Activated B cell treated with CpG ODN at 0.5 μM for 24 hours (primary cell): ENCODE measurements at regions not wholly inside any gene's neighbourhood (a gene's known extent, or its start where the extent isn't known, plus 50 kb on each side); places are given as distances from the start of the nearest gene placed in this dataset.

Source experiments
- ATAC-seq: fragments of 200-7000 bp; cut with Tn5 transposase; one replicate; pipeline ENCODE4 v1.10.0; 2021; ENCODE audit warnings: low read depth, mild to moderate bottlenecking, moderate library complexity
- CTCF ChIA-PET: fragments of 350-600 bp; sonication (Branson Sonifier 250); formaldehyde crosslinking; loops from one replicate; lab custom pipeline; 2021; ENCODE audit warnings: antibody characterized with exemption; lab: Charles Lee
- POLR2A ChIA-PET: fragments of 350-600 bp; sonication (Branson Sonifier 250); formaldehyde crosslinking; loops from one replicate; lab custom pipeline; 2021; ENCODE audit warnings: antibody characterized with exemption; lab: Charles Lee
- DNase-seq: peaks from one replicate; pipeline ENCODE4 v3.0.0; 2022
- H3K27ac Mint-ChIP-seq: one replicate; pipeline ENCODE4 v1.8.0; 2020; ENCODE audit warnings: mixed read lengths
- H3K27me3 Mint-ChIP-seq: one replicate; pipeline ENCODE4 v1.8.0; 2021; ENCODE audit warnings: mixed read lengths
- H3K36me3 Mint-ChIP-seq: one replicate; pipeline ENCODE4 v1.8.0; 2021; ENCODE audit warnings: low read depth, mixed read lengths
- H3K4me1 Mint-ChIP-seq: one replicate; pipeline ENCODE4 v1.8.0; 2021; ENCODE audit warnings: mixed read lengths
- H3K4me3 Mint-ChIP-seq: one replicate; pipeline ENCODE4 v1.8.0; 2020; ENCODE audit warnings: mild to moderate bottlenecking, mixed read lengths
- H3K9me3 Mint-ChIP-seq: one replicate; pipeline ENCODE4 v1.8.0; 2020; ENCODE audit warnings: mixed read lengths
- intact Hi-C: fragments of 100-400 bp; cut with micrococcal nuclease; formaldehyde crosslinking; loops from one replicate; pipeline ENCODE4 v1.15.1; 2024
- TF ChIP-seq, protein P1 (sequence below): fragments of 200-600 bp; IDR thresholded peaks from one replicate; pipeline ENCODE4 v1.8.0; 2022; ENCODE audit warnings: antibody characterized with exemption, mild to moderate bottlenecking

DNA sequence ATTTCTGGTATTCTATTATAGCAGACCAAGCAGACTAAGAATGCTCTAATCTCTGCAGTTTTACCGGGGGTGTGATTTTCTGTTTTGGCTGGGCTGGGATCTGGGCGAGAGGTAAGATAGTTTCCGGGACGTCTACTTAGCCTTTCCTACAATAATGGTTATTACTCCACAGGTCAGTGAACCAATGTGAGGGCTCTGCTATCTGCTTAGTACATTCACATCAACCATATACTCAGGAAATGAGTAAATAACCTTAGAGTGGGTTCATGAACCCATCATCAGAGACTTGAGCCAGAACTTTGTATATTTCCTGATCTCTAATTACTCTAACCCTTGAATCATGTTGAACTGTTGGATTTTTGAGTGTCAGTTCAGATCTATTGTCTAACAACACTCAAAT is 90.1 kb upstream of the NOL4 start:
- H3K27ac Mint-ChIP-seq = no peak overlapping the region
- intact Hi-C loops = no loop called here
- CTCF ChIA-PET = no interaction called here

DNA sequence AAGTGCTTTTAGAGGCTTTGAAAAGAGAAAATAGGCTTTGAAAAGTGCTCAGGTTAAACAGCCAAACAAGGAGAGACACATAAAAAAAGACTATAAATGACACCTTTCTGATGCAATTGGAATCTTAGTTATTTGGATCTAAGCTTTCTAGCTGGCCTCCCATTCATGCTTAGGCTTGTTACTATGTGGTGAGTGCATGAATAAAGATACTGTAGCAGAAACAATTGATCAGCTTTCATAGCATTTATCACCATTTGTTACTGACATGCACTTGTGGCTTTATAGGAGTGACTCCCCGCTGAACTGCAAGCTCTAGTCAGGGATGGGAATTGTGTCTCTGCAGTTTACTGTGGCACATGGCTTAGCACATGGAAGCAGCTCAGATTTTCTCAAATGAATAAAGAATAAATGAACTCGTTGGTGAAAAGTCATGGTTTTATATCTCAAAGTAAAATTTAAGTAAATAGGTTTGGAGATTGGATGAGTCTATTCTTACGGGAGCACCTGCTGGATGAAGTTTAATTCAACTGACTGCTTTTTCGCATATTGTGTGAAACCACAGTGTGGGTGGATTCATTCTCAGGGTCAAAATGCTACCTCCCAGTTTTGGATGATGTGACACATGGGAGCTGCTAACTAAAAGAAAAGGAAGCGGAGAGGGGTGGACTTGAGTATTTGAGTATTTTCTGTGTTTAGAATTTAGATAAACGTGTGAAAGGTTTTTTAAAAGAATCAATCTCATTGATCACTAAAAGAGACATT is 91.1 kb upstream of the NOL4 start:
- TF ChIP-seq, protein P1, sequence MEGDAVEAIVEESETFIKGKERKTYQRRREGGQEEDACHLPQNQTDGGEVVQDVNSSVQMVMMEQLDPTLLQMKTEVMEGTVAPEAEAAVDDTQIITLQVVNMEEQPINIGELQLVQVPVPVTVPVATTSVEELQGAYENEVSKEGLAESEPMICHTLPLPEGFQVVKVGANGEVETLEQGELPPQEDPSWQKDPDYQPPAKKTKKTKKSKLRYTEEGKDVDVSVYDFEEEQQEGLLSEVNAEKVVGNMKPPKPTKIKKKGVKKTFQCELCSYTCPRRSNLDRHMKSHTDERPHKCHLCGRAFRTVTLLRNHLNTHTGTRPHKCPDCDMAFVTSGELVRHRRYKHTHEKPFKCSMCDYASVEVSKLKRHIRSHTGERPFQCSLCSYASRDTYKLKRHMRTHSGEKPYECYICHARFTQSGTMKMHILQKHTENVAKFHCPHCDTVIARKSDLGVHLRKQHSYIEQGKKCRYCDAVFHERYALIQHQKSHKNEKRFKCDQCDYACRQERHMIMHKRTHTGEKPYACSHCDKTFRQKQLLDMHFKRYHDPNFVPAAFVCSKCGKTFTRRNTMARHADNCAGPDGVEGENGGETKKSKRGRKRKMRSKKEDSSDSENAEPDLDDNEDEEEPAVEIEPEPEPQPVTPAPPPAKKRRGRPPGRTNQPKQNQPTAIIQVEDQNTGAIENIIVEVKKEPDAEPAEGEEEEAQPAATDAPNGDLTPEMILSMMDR = no peak
- ATAC-seq (no peak), DNase-seq (no peak)
- no peaks in the 10 kb centered on the region for H3K4me1 Mint-ChIP-seq
- intact Hi-C loops = no loop called here
- H3K4me3 Mint-ChIP-seq = no peak overlapping the region
- H3K27me3 Mint-ChIP-seq = no peaks in the 10 kb centered on the region
- no peaks in the 10 kb centered on the region for H3K9me3 Mint-ChIP-seq
- POLR2A ChIA-PET = no interaction called here
- H3K27ac Mint-ChIP-seq = no peak overlapping the region
- CTCF ChIA-PET = no interaction called here
- H3K36me3 Mint-ChIP-seq = no peaks in the 10 kb centered on the region

More for the DNA sequence above, 90.1 kb upstream of the NOL4 start:
- H3K4me3 Mint-ChIP-seq = no peak overlapping the region
- no peaks in the 10 kb centered on the region for H3K4me1 Mint-ChIP-seq
- DNase-seq = no peak
- no peaks in the 10 kb centered on the region for H3K9me3 Mint-ChIP-seq
- H3K36me3 Mint-ChIP-seq = no peaks in the 10 kb centered on the region
- TF ChIP-seq, protein P1 = no peak
- POLR2A ChIA-PET = no interaction called here
- no peak for ATAC-seq
- no peaks in the 10 kb centered on the region for H3K27me3 Mint-ChIP-seq

DNA sequence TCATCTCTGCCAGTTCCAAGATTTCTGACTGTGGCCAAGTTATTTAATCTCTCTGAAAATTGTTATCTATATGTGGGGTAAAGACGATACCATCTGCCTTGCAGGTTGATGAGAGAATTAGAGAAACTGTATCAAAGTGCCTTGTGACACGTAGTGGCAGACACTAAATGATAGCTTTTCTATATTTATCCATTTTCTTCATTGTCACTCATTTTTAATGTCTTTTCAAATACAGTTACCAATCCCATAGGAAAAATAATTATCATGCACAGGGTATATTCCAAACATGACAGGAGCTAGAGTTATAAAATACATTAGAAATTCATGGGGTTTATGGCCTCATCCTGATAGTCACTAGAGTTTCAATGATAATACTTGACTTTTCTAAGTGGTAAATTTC is 95.6 kb upstream of the NOL4 start:
- ATAC-seq (no peak), DNase-seq (no peak)
- intact Hi-C loops = no loop called here
- ChIA-PET POLR2A (no interaction called here), CTCF (no interaction called here)
- H3K4me1 Mint-ChIP-seq = no peaks in the 10 kb centered on the region
- no peaks in the 10 kb centered on the region for H3K27me3 Mint-ChIP-seq
- TF ChIP-seq, protein P1 = no peak
- no peak overlapping the region for H3K4me3 Mint-ChIP-seq
- no peaks in the 10 kb centered on the region for H3K36me3 Mint-ChIP-seq
- H3K9me3 Mint-ChIP-seq = no peaks in the 10 kb centered on the region
- no peak overlapping the region for H3K27ac Mint-ChIP-seq

DNA sequence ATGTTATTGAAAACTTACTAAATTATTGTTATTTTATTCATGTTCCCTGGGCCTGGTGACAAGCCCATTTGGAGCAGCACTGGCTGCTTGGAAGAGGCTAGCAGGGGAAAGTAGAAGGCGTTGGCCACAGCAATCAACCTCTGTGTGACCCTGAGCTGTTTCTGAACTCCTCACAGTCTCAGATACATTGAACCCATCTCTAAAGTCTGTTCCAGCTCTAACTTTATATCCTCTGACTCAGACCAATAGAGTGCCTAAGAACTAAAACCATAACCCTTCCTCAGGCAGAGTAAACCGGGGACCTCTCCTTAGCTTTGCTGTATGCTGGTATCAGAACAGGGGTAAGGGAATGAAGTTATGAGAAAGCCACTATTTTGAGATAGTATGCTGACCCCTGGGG is 96.4 kb upstream of the NOL4 start:
- Mint-ChIP-seq H3K4me1 (no peaks in the 10 kb centered on the region), H3K27ac (no peak overlapping the region), H3K9me3 (no peaks in the 10 kb centered on the region), H3K27me3 (no peaks in the 10 kb centered on the region), H3K36me3 (no peaks in the 10 kb centered on the region), H3K4me3 (no peak overlapping the region)
- TF ChIP-seq, protein P1 = no peak
- ChIA-PET CTCF (no interaction called here), POLR2A (no interaction called here)
- ATAC-seq = no peak
- intact Hi-C loops = no loop called here
- no peak for DNase-seq

DNA sequence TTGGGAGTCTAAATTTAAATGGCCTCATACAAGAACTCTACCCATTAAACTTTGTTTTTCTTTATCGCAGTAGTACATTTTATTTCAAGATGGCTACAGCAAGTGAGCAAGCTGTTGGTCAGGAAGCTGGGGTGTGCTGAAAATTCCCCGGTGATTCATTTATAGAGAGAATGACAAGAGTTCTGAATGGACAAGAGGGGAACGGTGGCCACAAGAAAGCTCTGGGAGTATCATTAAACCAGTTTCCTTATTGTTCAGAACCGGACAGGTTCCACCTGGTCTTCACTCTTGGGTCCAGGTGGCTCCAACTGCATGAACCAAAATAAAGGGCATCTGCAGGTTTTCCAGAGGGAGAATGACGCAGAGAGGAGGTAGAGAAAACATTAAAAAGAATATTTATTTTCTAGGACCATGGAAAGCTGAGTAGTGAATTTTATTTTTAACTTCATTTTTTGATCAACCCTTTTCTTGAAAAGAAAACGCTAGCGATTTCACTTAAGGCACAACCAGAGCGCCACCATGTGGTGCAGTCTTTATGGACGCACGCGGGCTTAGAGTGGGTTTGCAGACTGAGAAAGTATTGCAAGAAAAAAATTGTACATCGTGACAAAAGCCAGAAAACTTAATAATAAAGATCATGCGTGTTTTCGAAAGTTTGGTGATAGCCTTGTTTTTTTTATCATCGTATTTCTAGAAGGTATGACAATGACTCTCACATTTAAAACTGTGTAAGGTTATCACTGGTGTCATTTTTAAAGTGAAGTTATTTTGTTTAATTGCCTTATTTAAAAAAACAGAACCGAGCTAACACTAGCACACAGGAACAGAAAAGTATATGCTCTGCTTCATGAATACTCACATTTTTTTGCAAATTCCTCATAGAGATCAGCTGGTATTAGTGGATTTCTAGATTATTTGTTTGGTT is 97.9 kb upstream of the NOL4 start:
- no peaks in the 10 kb centered on the region for H3K4me1 Mint-ChIP-seq
- POLR2A ChIA-PET = no interaction called here
- H3K27ac Mint-ChIP-seq = no peak overlapping the region
- H3K36me3 Mint-ChIP-seq = no peaks in the 10 kb centered on the region
- CTCF ChIA-PET = no interaction called here
- DNase-seq (no peak), ATAC-seq (no peak)
- H3K4me3 Mint-ChIP-seq = no peak overlapping the region
- H3K27me3 Mint-ChIP-seq = no peaks in the 10 kb centered on the region
- TF ChIP-seq, protein P1 = no peak
- H3K9me3 Mint-ChIP-seq = no peaks in the 10 kb centered on the region
- intact Hi-C loops = no loop called here
